ENCODE measurements at regions not wholly inside any gene's neighbourhood (a gene's known extent, or its start where the extent isn't known, plus 50 kb on each side); places are given as distances from the start of the nearest gene placed in this dataset.

GRCh38 chr2:41828052-41828643 lies 219.7 kb upstream of the PKDCC start:
- no peak for DNase-seq

GRCh38 chr2:41829052-41829451 lies 218.8 kb upstream of the PKDCC start:
- DNase-seq: no peak

- DNase-seq: no peak
Measured at GRCh38 chr2:41830600-41830999, 217.2 kb upstream of the PKDCC start.

- DNase-seq: no peak
Measured at GRCh38 chr2:41832218-41832617, 215.6 kb upstream of the PKDCC start.

GRCh38 chr2:41835401-41835800 lies 212.4 kb upstream of the PKDCC start:
- DNase-seq: no peak

GRCh38 chr2:41836948-41837347 lies 210.9 kb upstream of the PKDCC start:
- no peak for DNase-seq

- no peak for DNase-seq
Measured at GRCh38 chr2:41837610-41838009, 210.2 kb upstream of the PKDCC start.

GRCh38 chr2:41840702-41841551 lies 206.9 kb upstream of the PKDCC start:
- DNase-seq: peak; percentile 86

DNA sequence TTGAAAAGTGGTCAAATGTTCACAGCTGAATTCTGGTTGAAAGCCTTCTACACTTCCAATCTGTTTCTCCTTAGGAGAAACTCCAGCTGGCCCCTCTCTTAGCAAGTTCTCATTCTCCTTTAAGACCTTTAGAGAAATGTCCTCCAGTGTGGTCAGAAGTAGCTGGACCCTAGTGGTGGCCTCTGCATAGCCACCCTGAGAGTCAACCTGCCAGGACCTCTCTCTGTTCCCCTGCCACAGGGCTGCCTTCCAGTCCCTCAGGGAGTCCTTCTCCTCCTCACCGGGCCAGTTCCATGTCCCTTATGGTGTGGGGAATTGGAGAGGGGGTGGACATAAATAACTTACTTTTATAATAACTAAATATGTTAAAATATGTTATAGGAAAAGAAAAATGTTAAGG lies 200.9 kb upstream of the PKDCC start:
- no peak for DNase-seq

GRCh38 chr2:41847744-41848441 lies 199.9 kb upstream of the PKDCC start:
- DNase-seq: no peak

- DNase-seq: no peak
Measured at GRCh38 chr2:41851554-41851953, 196.3 kb upstream of the PKDCC start.

DNA sequence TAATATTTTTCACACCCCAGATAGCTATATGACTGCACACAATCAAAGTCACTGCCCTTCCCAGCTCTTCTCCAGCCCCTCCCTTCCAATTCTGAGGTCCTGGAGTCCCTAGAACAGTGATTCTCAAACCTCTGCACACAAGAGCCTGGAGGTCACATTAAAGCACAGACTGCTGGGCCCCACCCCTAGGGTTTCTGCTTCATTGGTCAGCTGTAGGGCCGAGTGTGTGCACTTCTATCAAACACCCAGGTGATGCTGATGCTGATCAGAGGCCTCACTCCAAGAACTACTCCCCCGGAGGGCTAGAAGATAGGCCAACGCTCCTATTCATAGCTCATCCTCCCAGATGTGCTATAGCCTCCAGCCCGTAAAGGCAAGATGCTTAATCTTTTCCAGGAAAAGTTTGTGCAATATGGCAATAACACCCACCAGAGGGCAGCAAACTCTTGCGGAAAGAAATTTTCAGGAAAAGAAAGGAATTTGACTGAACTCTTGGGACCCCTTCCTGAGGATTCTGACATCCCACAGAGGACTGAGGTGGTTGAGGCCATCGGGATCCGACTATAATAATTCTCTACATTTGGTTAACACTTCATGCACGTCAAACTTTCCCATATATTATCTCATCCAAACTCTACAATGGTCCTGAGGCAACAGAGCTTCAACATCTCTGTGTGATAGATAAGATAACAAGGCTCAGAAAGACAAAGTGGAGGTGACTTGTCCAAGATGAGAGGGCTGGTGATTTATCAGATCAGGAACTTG lies 194.2 kb upstream of the PKDCC start:
- DNase-seq: no peak

- no peak for DNase-seq
Measured at GRCh38 chr2:41854227-41854626, 193.6 kb upstream of the PKDCC start.

- no peak for DNase-seq
Measured at GRCh38 chr2:41856946-41857345, 190.9 kb upstream of the PKDCC start.

DNA sequence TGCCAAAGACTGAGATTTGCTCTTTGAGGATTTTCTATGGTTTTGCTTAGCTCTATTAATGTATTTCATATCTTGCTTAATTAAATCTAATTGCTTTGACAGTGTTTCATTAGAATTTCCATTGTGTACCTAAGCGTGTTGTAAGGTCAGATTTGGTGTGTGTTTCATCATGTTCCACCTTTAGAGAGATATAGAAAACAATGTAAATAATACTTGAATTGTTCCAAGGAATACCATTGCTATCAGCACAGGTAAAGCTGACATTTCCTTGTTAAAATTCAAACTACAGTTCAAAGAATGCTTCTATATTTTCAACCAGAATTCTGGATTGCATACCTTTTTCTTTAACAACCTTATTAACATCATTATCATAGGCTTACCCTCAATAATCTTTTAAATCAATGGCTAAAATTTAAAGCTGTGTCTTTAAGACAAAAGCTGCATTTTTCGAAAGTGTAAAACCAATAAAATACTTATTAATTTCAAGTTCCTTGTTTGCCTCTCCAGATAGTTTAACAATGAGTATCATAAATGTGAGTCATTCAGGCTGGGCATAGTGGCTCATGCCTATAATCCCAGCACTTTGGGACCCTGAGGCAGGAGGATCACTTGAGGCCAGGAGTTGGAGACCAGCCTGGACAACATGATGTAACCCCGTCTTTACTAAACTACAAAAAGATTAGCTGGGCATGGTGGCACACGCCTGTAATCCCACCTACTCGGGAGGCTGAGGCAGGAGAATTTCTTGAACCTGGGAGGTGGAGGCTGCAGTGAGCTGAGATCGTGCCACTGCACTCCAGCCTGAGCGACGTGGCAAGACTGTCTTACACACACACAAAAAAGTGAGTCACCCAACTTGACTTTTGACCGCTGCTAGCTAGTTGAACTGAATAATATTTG lies 188.0 kb upstream of the PKDCC start:
- no peak for DNase-seq

DNA sequence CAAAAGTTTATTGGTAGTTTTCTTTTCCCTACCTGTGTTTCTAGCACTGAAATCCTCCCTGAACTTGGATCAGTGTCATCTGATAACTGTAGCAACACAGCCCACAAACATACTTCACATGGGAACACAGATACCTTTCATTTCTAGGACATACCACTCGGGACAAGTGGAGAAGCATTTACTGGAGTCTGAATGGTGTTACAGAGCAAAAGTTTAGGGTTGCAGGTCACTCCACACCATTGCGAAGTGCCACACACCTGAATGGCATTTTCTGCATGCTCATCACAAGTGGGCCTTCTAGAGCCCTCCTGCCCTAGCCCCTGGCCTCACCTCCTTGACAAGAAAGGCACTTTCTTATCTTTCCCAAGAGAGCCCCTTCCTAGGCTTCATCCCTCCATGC lies 184.8 kb upstream of the PKDCC start:
- DNase-seq: no peak

GRCh38 chr2:41865263-41865662 lies 182.6 kb upstream of the PKDCC start:
- no peak for DNase-seq

DNA sequence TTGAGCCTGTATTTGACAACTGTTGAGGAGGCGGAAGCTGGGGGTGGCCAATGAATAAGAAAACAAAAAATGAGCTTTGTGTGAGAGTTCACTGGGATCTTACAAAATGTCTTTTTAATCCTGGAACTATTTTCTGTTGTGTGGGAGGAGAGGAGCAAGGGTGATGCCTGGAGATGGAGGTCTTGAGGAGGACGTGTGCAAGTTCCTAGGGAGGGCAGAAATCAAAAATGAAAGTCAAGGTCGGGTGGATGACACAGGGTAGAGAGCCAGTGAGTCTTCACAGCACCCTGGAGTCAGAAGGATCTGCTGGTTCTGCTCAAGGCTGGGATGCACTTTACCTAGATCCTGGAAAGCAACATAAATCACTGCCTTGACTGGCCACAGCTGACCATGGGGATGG lies 180.3 kb upstream of the PKDCC start:
- no peak for DNase-seq

DNA sequence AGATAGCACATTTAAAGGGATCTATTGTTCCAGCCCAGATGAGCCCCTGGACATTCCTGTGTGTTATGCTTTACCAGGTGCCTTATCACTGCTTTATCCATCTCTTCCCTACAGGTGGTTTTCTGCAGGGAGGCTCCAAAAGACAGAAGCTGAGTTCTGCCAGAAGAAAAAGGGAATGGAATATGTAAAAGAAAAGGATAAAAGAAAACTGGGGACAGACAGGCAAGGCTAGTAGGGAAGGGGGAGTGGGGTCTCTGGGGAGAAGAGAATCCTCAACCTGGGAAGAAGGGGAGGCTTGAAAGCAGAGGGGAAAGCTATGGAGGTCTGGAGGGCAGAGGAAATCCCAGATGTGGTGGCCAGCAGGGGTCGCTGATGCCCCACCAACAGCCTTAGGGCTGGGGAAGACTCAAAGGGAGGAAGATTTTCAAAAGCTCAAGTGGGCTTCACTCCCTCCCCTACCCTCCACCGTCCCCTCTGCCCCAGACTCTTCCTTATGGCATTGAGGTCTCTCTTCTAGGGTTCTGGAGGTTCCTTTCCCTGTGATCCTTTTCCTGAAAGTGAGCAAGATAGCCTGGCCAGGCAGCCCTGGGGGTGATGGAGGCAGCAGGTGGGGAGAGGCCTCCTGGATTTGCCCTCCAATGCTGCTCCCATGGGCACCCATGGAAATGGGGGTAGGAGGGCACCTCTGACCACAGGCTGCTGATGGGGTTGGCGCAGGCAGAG lies 178.1 kb upstream of the PKDCC start:
- peak; percentile 40 for DNase-seq

- no peak for DNase-seq
Measured at GRCh38 chr2:41870265-41870585, 177.6 kb upstream of the PKDCC start.

- no peak for DNase-seq
Measured at GRCh38 chr2:41871080-41871479, 176.7 kb upstream of the PKDCC start.

DNA sequence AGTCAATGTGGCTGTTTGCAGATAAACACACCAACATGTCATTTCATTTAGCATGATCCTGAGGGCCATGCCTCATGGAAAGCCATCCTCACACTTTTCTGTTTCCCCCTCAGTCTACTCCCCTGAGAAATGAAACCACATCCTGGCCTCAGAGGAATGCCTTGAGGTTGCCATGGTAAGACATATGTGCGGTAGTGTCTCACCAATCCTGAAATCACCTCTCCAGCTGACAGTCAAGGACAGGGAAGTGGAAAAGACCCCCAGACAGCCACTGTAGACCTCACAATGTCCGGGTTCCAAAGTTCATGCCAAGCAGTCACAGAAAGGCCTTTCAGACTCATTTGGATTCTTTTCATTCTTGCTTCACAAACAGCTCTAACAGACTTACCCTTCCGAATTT lies 175.2 kb upstream of the PKDCC start:
- DNase-seq: no peak
